Breast epithelium (tissue), 4 donors: ENCODE measurements at regions not wholly inside any gene's neighbourhood (a gene's known extent, or its start where the extent isn't known, plus 50 kb on each side); places are given as distances from the start of the nearest gene placed in this dataset.

Experiments used
- DNase-seq, 2 donors: peaks; one replicate each; pipeline ENCODE4 v3.0.0-alpha.2; 2019; ENCODE audit warnings: low spot score in 2 of 2
- H3K27ac ChIP-seq, 2 donors: fragments of 200-600 bp; sonication (generic) in 1 of 2; one replicate each; pipeline ENCODE4 v1.5.1; 2016 to 2019; ENCODE audit warnings: mild to moderate bottlenecking in 1 of 2
- H3K27me3 ChIP-seq, 2 donors: fragments of 200-600 bp; sonication (generic) in 1 of 2; one replicate each; pipeline versions ENCODE4 v1.5.1 to v1.6.0; 2017 to 2019; ENCODE audit warnings: control low read depth in 1 of 2, mild to moderate bottlenecking in 1 of 2
- H3K36me3 ChIP-seq: fragments of 200-600 bp; one replicate; pipeline ENCODE4 v1.5.1; 2019
- H3K4me1 ChIP-seq, 2 donors: fragments of 200-600 bp; sonication (generic); one replicate each; pipeline ENCODE4 v1.5.1; 2016 to 2019; ENCODE audit warnings: control low read depth in 1 of 2
- H3K4me3 ChIP-seq, 3 donors: fragments of 200-600 bp; sonication (generic); 1 replicate in 2 of 3; 2 replicates in 1 of 3; pipeline ENCODE4 v1.5.1; 2016 to 2019; ENCODE audit warnings: mild to moderate bottlenecking in 3 of 3, moderate library complexity in 2 of 3
- H3K9me3 ChIP-seq, 2 donors: fragments of 200-600 bp; sonication (generic) in 1 of 2; one replicate each; pipeline ENCODE4 v1.5.1; 2016 to 2019; ENCODE audit warnings: control low read depth in 1 of 2
- CTCF ChIP-seq, 3 donors: fragments of 450-650 bp; IDR thresholded peaks; one replicate each; pipeline ENCODE4 v1.5.1; 2016 to 2017; ENCODE audit warnings: antibody characterized with exemption in 3 of 3, mild to moderate bottlenecking in 3 of 3, moderate library complexity in 3 of 3
- POLR2A ChIP-seq: fragments of 450-650 bp; IDR thresholded peaks from one replicate; pipeline ENCODE4 v1.6.1; 2016; ENCODE audit warnings: antibody characterized with exemption, mild to moderate bottlenecking, moderate library complexity
- POLR2AphosphoS5 ChIP-seq, 3 donors: sonication (generic); formaldehyde crosslinking; IDR thresholded peaks; one replicate each; pipeline ENCODE4 v1.6.1; 2017; ENCODE audit warnings: antibody characterized with exemption in 3 of 3
- intact Hi-C: fragments of 100-400 bp; cut with DNase I; formaldehyde crosslinking; loops from one replicate; pipeline ENCODE4 v1.15.1; 2023; ENCODE audit warnings: low total_unique reads

DNA sequence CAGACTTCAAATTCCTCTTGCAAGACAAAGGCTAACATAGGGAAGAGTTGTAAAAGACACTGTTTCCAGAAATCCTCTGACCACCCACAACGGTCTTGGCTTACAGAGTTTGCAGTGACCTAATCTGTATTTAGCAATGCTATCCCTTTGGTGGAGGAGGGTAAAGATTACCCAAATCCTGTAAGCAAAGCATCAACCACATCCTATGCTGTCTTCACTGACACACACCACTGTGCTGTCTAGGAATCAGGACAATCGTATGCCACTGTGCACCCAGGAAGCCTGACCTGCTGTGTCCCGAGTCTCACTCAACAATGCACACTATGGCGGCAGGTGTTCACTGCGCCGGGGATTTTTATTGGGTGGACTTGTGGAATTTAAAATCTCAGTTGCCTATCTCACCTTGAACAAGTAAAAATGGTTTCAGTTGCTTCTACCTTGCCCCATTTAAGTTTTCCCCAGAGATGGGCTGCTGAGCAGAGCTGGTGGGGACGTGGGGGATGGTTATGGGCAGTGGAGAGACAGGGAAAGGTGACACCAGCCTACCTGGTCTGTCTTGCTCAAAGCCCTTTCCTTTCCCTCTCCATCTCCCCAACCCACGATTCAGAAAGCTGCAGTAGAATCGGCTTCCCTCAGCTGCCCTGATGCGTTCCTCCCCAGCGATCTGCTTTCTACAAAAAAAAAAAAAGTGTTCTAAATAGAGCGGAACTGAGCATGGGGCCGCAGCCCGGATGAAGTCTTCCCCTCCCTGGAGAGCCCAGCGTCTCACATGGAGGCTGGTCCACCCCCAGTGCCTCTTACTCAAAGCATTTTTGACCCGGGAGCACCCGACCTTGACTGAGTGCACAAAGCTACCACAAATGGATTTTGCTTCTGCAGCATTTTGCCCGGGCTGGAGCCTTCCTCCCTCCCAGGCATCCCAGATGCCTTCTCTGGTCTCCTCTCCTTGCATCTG is 271.5 kb downstream of the SOX9 start:
- Histone ChIP-seq H3K27me3 (no peaks in the 10 kb centered on the region), H3K27ac (no peak overlapping the region), H3K4me3 (no peak overlapping the region), H3K4me1 (no peaks in the 10 kb centered on the region), H3K36me3 (no peaks in the 10 kb centered on the region), H3K9me3 (no peaks in the 10 kb centered on the region)
- intact Hi-C loops: no loop called here
- DNase-seq: no peak
- no peak for TF ChIP-seq POLR2A
- TF ChIP-seq CTCF (IDR thresholded peaks at IDR 0.05): no peak
- TF ChIP-seq POLR2AphosphoS5 (IDR thresholded peaks at IDR 0.05): no peak

- Histone ChIP-seq H3K4me3 (no peak overlapping the region), H3K4me1 (no peaks in the 10 kb centered on the region), H3K27me3 (no peaks in the 10 kb centered on the region), H3K27ac (no peak overlapping the region), H3K36me3 (no peaks in the 10 kb centered on the region), H3K9me3 (no peaks in the 10 kb centered on the region)
- DNase-seq: no peak
- intact Hi-C loops: no loop called here
- TF ChIP-seq POLR2A (no peak), CTCF (IDR thresholded peaks at IDR 0.05) (no peak), POLR2AphosphoS5 (IDR thresholded peaks at IDR 0.05) (no peak)
Observed at GRCh38 chr17:72393553-72393952, 272.7 kb downstream of the SOX9 start.

DNA sequence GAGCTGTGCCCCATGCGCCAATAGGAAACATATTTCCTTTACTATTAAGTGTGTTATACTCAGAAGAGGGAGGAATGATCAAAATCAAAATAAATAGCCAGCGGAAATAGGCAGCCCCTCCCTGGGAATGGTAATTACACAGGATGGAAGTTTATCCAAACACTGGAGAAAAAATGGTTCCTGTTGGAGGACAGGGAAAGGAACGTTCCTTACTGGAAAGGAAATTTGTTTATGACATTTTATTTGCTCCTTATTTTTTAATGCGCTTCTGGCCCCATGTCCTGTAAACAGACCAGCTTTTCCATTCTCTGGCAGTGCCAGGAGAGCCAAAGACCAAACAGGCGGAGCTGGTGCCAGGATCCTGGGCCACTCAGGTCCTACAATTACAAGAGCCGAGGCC is 273.7 kb downstream of the SOX9 start:
- no peak for TF ChIP-seq POLR2A
- TF ChIP-seq POLR2AphosphoS5 (IDR thresholded peaks at IDR 0.05): no peak
- no peak for TF ChIP-seq CTCF (IDR thresholded peaks at IDR 0.05)
- Histone ChIP-seq H3K4me1 (no peaks in the 10 kb centered on the region), H3K9me3 (no peaks in the 10 kb centered on the region), H3K4me3 (no peak overlapping the region), H3K27ac (no peak overlapping the region), H3K27me3 (no peaks in the 10 kb centered on the region), H3K36me3 (no peaks in the 10 kb centered on the region)
- intact Hi-C loops: no loop called here
- DNase-seq: no peak

DNA sequence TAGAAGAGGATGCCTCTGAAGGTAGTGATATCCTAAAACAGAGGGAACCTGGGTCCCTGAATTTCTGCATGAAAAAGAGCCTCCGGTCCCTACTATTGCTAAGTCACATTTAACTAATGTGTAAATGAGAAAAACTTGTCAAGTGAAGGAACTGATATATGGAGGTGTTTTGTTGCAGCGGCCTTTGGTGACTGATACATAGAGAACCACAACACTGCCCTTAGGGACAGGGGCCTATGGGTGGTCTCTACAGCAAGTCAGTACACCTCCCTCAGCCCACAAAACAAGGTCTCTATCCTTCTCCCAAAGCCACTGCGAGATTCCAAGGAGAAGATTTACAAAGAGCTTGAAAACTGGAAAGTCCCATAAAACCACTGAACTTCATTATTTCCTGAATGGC is 275.3 kb downstream of the SOX9 start:
- Histone ChIP-seq H3K9me3 (no peaks in the 10 kb centered on the region), H3K4me3 (no peak overlapping the region), H3K27ac (no peak overlapping the region), H3K36me3 (no peaks in the 10 kb centered on the region), H3K4me1 (no peaks in the 10 kb centered on the region), H3K27me3 (no peaks in the 10 kb centered on the region)
- no peak for DNase-seq
- intact Hi-C loops: no loop called here
- no peak for TF ChIP-seq CTCF (IDR thresholded peaks at IDR 0.05)
- no peak for TF ChIP-seq POLR2AphosphoS5 (IDR thresholded peaks at IDR 0.05)
- no peak for TF ChIP-seq POLR2A

DNA sequence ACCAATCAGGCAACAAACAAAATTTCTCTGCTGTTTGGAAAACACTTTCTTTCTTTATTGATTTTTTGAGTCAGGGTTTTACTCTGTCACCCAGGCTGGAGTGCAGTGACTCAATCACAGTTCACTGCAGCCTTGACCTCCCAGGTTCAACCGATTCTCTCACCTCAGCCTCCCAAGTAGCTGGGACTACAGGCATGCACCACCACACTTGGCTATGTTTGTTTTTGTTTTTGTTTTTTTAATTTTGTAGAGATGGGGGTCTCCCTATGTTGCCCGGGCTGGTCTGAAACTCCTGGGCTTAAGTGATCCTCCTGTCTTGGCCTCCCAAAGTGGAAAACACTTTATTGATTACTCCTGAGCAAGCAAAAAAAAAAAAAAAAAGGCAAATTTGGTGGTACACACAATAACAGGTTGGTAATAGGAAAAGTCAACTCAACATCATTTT is 276.4 kb downstream of the SOX9 start:
- no peak for DNase-seq
- H3K27ac ChIP-seq: no peak overlapping the region
- no peaks in the 10 kb centered on the region for H3K27me3 ChIP-seq
- no peaks in the 10 kb centered on the region for H3K4me1 ChIP-seq
- no peak for TF ChIP-seq CTCF (IDR thresholded peaks at IDR 0.05)
- no peak for TF ChIP-seq POLR2AphosphoS5 (IDR thresholded peaks at IDR 0.05)
- TF ChIP-seq POLR2A: no peak
- H3K9me3 ChIP-seq: no peaks in the 10 kb centered on the region
- no peak overlapping the region for H3K4me3 ChIP-seq
- intact Hi-C loops: no loop called here
- H3K36me3 ChIP-seq: no peaks in the 10 kb centered on the region
